HepG2 (cell line): ENCODE measurements at regions not wholly inside any gene's neighbourhood (a gene's known extent, or its start where the extent isn't known, plus 50 kb on each side); places are given as distances from the start of the nearest gene placed in this dataset.
"Not testable (repeated sequence)": the region's sequence is repeated elsewhere in the genome, so short reads cannot be mapped to it uniquely, and the experiment has no call there.

ENCODE experiments used
- ATAC-seq: fragments of 200-7000 bp; cut with Tn5 transposase; 3 replicates; pipeline ENCODE4 v1.9.1; 2020; ENCODE audit warnings: mild to moderate bottlenecking, moderate library complexity
- BruUV-seq: library from RNA; stranded (reverse); fragments of 400-500 nt; replicated peaks from 2 replicates; lab custom pipeline; 2021; lab: Mats Ljungman, UMichigan
- CTCF ChIA-PET: fragments of 300-600 bp; formaldehyde crosslinking; extraction: SDS; loops from one replicate; lab custom pipeline; 2021; ENCODE audit warnings: low total read pairs, inconsistent platforms, low intra/inter-chr PET ratio; lab: Yijun Ruan, JAX
- POLR2A ChIA-PET: fragments of 350-600 bp; sonication (Branson Sonifier 250); formaldehyde crosslinking; loops from one replicate; lab custom pipeline; 2020; ENCODE audit warnings: antibody characterized with exemption, inconsistent platforms; lab: Yijun Ruan, JAX
- DNase-seq: peaks from one replicate; pipeline ENCODE4 v3.0.0-alpha.2; 2015; ENCODE audit warnings: low spot score
- FAIRE-seq: peaks from 3 replicates; lab custom pipeline; 2011; peaks lifted over from hg19 to GRCh38; lab: Jason Lieb, UNC
- H2AFZ ChIP-seq: one replicate; pipeline ENCODE4 v1.6.1; 2011; ENCODE audit warnings: low read length, inconsistent platforms
- H3K27ac ChIP-seq: fragments of 300-600 bp; 3 replicates; pipeline ENCODE4 v1.8.0; 2011; ENCODE audit warnings: mixed run types, mild to moderate bottlenecking, mixed read lengths, low read length, inconsistent platforms; ENCODE audit not compliant: insufficient read depth; ENCODE audit errors: extremely low read length
- H3K27me3 ChIP-seq, 2 experiments: fragments of 200-600 bp in 1 of 2; 2 replicates in 1 of 2; 3 replicates in 1 of 2; pipeline versions ENCODE4 v1.6.0 to v1.8.0; 2011; ENCODE audit warnings: low read length in 2 of 2, mild to moderate bottlenecking in 2 of 2, moderate library complexity in 2 of 2, inconsistent platforms in 1 of 2; ENCODE audit not compliant: insufficient read depth in 2 of 2, control insufficient read depth in 1 of 2
- H3K36me3 ChIP-seq, 2 experiments: fragments of 200-600 bp in 1 of 2; replicated peaks in 1 of 2; 2 replicates in 1 of 2; 3 replicates in 1 of 2; pipeline versions ENCODE4 v1.5.1 to v1.8.0; 2011; ENCODE audit warnings: low read length in 2 of 2, inconsistent platforms in 1 of 2; ENCODE audit not compliant: insufficient read depth in 2 of 2, control insufficient read depth in 1 of 2
- H3K4me1 ChIP-seq: 2 replicates; pipeline ENCODE4 v1.5.1; 2012; ENCODE audit warnings: low read length, inconsistent platforms; ENCODE audit not compliant: insufficient read depth
- H3K4me2 ChIP-seq: 2 replicates; pipeline ENCODE4 v1.6.0; 2011; ENCODE audit warnings: low read depth, low read length, inconsistent platforms
- H3K4me3 ChIP-seq, 3 experiments: fragments of 200-600 bp in 1 of 3; sonication (generic), shearing (Covaris generic) in 1 of 3; replicated peaks in 1 of 3; 2 replicates each; pipeline ENCODE4 v1.5.1; 2011 to 2016; ENCODE audit warnings: low read length in 3 of 3, inconsistent platforms in 2 of 3, low read depth in 2 of 3, mild to moderate bottlenecking in 2 of 3, control low read depth in 1 of 3, mixed read lengths in 1 of 3; ENCODE audit not compliant: insufficient read depth in 1 of 3
- H3K79me2 ChIP-seq: one replicate; pipeline ENCODE4 v1.6.1; 2011; ENCODE audit warnings: low read length, inconsistent platforms; ENCODE audit not compliant: insufficient read depth
- H3K9ac ChIP-seq: 2 replicates; pipeline ENCODE4 v1.6.0; 2011; ENCODE audit warnings: mild to moderate bottlenecking, low read depth, low read length, inconsistent platforms; ENCODE audit not compliant: insufficient read depth
- H3K9me3 ChIP-seq: 2 replicates; pipeline ENCODE4 v1.5.1; 2012; ENCODE audit warnings: mild to moderate bottlenecking, low read length
- H4K20me1 ChIP-seq: 2 replicates; pipeline ENCODE4 v1.6.0; 2011; ENCODE audit warnings: inconsistent platforms, mild to moderate bottlenecking, low read length, moderate library complexity; ENCODE audit not compliant: insufficient read depth
- HNRNPLL ChIP-seq: fragments of 200-400 bp; formaldehyde crosslinking; IDR thresholded peaks from 2 replicates; pipeline ENCODE4 v1.6.1; 2017; ENCODE audit warnings: mild to moderate bottlenecking, low read depth, low read length; ENCODE audit not compliant: poor library complexity, severe bottlenecking
- IKZF5 ChIP-seq: IDR thresholded peaks from 2 replicates; pipeline ENCODE4 v1.6.1; 2018; ENCODE audit warnings: missing genetic modification reagents, mild to moderate bottlenecking, missing compliant biosample characterization
- SUZ12 ChIP-seq: fragments of 150-350 bp; IDR thresholded peaks from 2 replicates; pipeline ENCODE4 v1.6.1; 2014; ENCODE audit warnings: low read depth, low read length
- ZNF343 ChIP-seq: sonication (generic); formaldehyde crosslinking; IDR thresholded peaks from 2 replicates; pipeline ENCODE4 v1.4.0; 2020; ENCODE audit warnings: mild to moderate bottlenecking, missing genetic modification reagents
- WGBS: methylation state at CpG from one replicate; pipeline ENCODE4 v1.1.6; 2017; ENCODE audit warnings: low lambda C conversion rate; 5-methylcytosine and 5-hydroxymethylcytosine counted together
- in situ Hi-C: cut with HindIII; loops from 2 replicates; pipeline ENCODE4 v1.10.0; 2017; ENCODE audit warnings: low pct_unique_long_range_greater_than_20kb; ENCODE audit not compliant: extremely low pct_ligation_motif_present
- intact Hi-C: fragments of 100-400 bp; cut with micrococcal nuclease; formaldehyde crosslinking; loops from one replicate; pipeline ENCODE4 v1.10.0; 2022; ENCODE audit not compliant: unreplicated experiment

- no peak overlapping the region for H3K9ac ChIP-seq
- no peak overlapping the region for H3K27ac ChIP-seq
- ChIA-PET POLR2A (no interaction called here), CTCF (no interaction called here)
- no peaks in the 10 kb centered on the region for H3K79me2 ChIP-seq
- intact Hi-C loops = no loop called here
- H3K9me3 ChIP-seq = peaks cover 71% of the 10 kb centered on the region
- no TSS peak for BruUV-seq
- no peaks in the 10 kb centered on the region for H3K36me3 ChIP-seq
- WGBS = 68% methylated on average over 5 of the region's 5 CpGs
- in situ Hi-C loops = no loop called here
- no peaks in the 10 kb centered on the region for H3K27me3 ChIP-seq
- DNase-seq (no peak), FAIRE-seq (no peak), ATAC-seq (no peak)
- TF ChIP-seq HNRNPLL (no peak), IKZF5 (CRISPR knock-in tag) (no peak), SUZ12 (no peak), ZNF343 (no peak)
- no peaks in the 10 kb centered on the region for H4K20me1 ChIP-seq
- H3K4me1 ChIP-seq = no peaks in the 10 kb centered on the region
- no peak overlapping the region for H2AFZ ChIP-seq
- no peak overlapping the region for H3K4me2 ChIP-seq
- H3K4me3 ChIP-seq = no peak overlapping the region
Observed at GRCh38 chr9:118674942-118675341, 694.3 kb downstream of the BRINP1 start.

GRCh38 chr9:118677936-118678653, 691.1 kb downstream of the BRINP1 start:
- H3K4me1 ChIP-seq, H3K27me3 ChIP-seq, H3K9ac ChIP-seq, ATAC-seq, POLR2A ChIA-PET, in situ Hi-C loops, FAIRE-seq, intact Hi-C loops, H2AFZ ChIP-seq, H3K36me3 ChIP-seq, H3K27ac ChIP-seq, CTCF ChIA-PET, DNase-seq, H3K4me2 ChIP-seq, BruUV-seq, H3K79me2 ChIP-seq, H4K20me1 ChIP-seq, H3K4me3 ChIP-seq: not testable (repeated sequence)
- WGBS = 68% methylated on average over 8 of the region's 47 CpGs
- H3K9me3 ChIP-seq = peaks cover 78% of the 10 kb centered on the region
